A673 (cell line): ENCODE measurements at regions not wholly inside any gene's neighbourhood (a gene's known extent, or its start where the extent isn't known, plus 50 kb on each side); places are given as distances from the start of the nearest gene placed in this dataset.

Experiments used
- BruUV-seq: library from RNA; stranded (reverse); fragments of 400-500 nt; replicated peaks from 2 replicates; lab custom pipeline; 2021; lab: Mats Ljungman, UMichigan
- CTCF ChIA-PET: fragments of 300-600 bp; sonication (Branson Sonifier 250); formaldehyde crosslinking; loops from one replicate; lab custom pipeline; 2022; ENCODE audit warnings: antibody characterized with exemption; lab: Charles Lee
- POLR2A ChIA-PET: fragments of 300-600 bp; sonication (Branson Sonifier 250); formaldehyde crosslinking; loops from one replicate; lab custom pipeline; 2022; ENCODE audit warnings: antibody characterized with exemption; ENCODE audit not compliant: low non-redundant PET; lab: Charles Lee
- DNase-seq: peaks from one replicate; pipeline ENCODE4 v3.0.0-alpha.2; 2015; ENCODE audit warnings: low spot score
- H3K27ac ChIP-seq: fragments of 200-600 bp; sonication (generic); 2 replicates; pipeline ENCODE4 v1.5.1; 2016; ENCODE audit warnings: mixed run types, low read depth, mild to moderate bottlenecking, mixed read lengths, antibody characterized with exemption, low read length; ENCODE audit not compliant: poor library complexity, severe bottlenecking
- H3K27me3 ChIP-seq: fragments of 200-600 bp; sonication (generic); replicated peaks from 2 replicates; pipeline ENCODE4 v1.6.1; 2017; ENCODE audit warnings: mixed run types, low read depth, mild to moderate bottlenecking, mixed read lengths, antibody characterized with exemption, low read length; ENCODE audit not compliant: insufficient read depth, poor library complexity
- H3K36me3 ChIP-seq: fragments of 200-600 bp; sonication (generic); 2 replicates; pipeline ENCODE4 v1.6.1; 2016; ENCODE audit warnings: mixed run types, mild to moderate bottlenecking, mixed read lengths, antibody characterized with exemption, low read length; ENCODE audit not compliant: insufficient read depth, poor library complexity, severe bottlenecking
- H3K4me1 ChIP-seq: fragments of 200-600 bp; sonication (generic); 2 replicates; pipeline ENCODE4 v1.6.1; 2017; ENCODE audit warnings: mixed run types, mild to moderate bottlenecking, mixed read lengths, antibody characterized with exemption, low read length; ENCODE audit not compliant: insufficient read depth, poor library complexity, severe bottlenecking
- H3K4me3 ChIP-seq: fragments of 200-600 bp; sonication (generic); 2 replicates; pipeline ENCODE4 v1.5.1; 2016; ENCODE audit warnings: low read depth, mixed run types, mild to moderate bottlenecking, mixed read lengths, low read length; ENCODE audit not compliant: poor library complexity, severe bottlenecking
- H3K9me3 ChIP-seq: fragments of 200-600 bp; sonication (generic); 2 replicates; pipeline ENCODE4 v1.6.1; 2016; ENCODE audit warnings: mixed run types, low read depth, mild to moderate bottlenecking, mixed read lengths, antibody characterized with exemption, low read length; ENCODE audit not compliant: poor library complexity, severe bottlenecking
- CTCF ChIP-seq: fragments of 300-800, 200-600 bp; sonication (generic); conservative IDR thresholded peaks from 2 replicates; pipeline ENCODE4 v1.5.1; 2017; ENCODE audit warnings: low read depth, mild to moderate bottlenecking, antibody characterized with exemption, low read length, moderate library complexity, mixed read lengths
- EZH2 ChIP-seq: fragments of 200-600 bp; sonication (generic); IDR thresholded peaks from 2 replicates; pipeline ENCODE4 v1.6.1; 2017; ENCODE audit warnings: borderline replicate concordance, low read depth, mild to moderate bottlenecking, mixed read lengths, antibody characterized with exemption, low read length; ENCODE audit not compliant: poor library complexity, severe bottlenecking
- intact Hi-C: fragments of 100-400 bp; cut with micrococcal nuclease; formaldehyde crosslinking; loops from one replicate; pipeline ENCODE4 v1.10.0; 2022; ENCODE audit not compliant: unreplicated experiment

DNA sequence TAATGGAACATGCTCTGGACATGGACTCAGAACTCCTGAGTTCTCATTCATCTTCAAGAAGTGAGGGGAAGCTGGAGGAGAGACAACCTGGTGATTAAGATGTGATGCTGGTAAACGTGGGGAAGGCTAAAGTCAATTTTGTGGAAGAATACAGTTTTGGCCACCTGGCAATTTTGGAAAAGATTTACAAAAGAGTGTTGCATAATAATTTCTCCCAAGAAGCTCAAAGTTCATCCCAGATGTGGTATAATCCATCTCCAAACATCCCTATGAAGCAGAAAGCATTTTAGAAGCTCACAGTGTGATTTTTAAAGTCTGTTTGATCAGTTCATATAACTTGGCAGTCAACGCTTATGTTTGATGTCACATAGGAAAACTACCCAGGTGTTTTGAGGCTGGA, 208.7 kb downstream of the LMX1A start:
- no TSS peak for BruUV-seq
- no peak for DNase-seq
- no peak for TF ChIP-seq EZH2
- TF ChIP-seq CTCF: no peak
- ChIA-PET CTCF (no interaction called here), POLR2A (no interaction called here)
- intact Hi-C loops: no loop called here
- Histone ChIP-seq H3K27ac (no peak overlapping the region), H3K9me3 (no peaks in the 10 kb centered on the region), H3K36me3 (no peaks in the 10 kb centered on the region), H3K4me3 (no peak overlapping the region), H3K4me1 (no peaks in the 10 kb centered on the region), H3K27me3 (peaks cover 5% of the 10 kb centered on the region)

GRCh38 chr1:165144757-165145397, 211.6 kb downstream of the LMX1A start:
- no TSS peak for BruUV-seq
- Histone ChIP-seq H3K36me3 (no peaks in the 10 kb centered on the region), H3K27me3 (peaks cover 26% of the 10 kb centered on the region), H3K4me3 (no peak overlapping the region), H3K27ac (no peak overlapping the region), H3K9me3 (no peaks in the 10 kb centered on the region), H3K4me1 (no peaks in the 10 kb centered on the region)
- TF ChIP-seq EZH2 (no peak), CTCF (peak; percentile 90)
- peak; percentile 82 for DNase-seq
- ChIA-PET POLR2A (no interaction called here), CTCF (no interaction called here)
- intact Hi-C loops: loop anchor here (1.0 to 2.0 kb wide), 3 partner anchors 114 to 448 kb away; no protein-coding TSS in a partner anchor

GRCh38 chr1:165143437-165144065, 213.0 kb downstream of the LMX1A start:
- no peak overlapping the region for H3K27ac ChIP-seq
- H3K4me3 ChIP-seq: no peak overlapping the region
- H3K4me1 ChIP-seq: no peaks in the 10 kb centered on the region
- no peaks in the 10 kb centered on the region for H3K9me3 ChIP-seq
- peak; percentile 12 for DNase-seq
- H3K27me3 ChIP-seq: peaks cover 39% of the 10 kb centered on the region
- ChIA-PET POLR2A (no interaction called here), CTCF (no interaction called here)
- TF ChIP-seq CTCF (peak; percentile 77), EZH2 (no peak)
- H3K36me3 ChIP-seq: no peaks in the 10 kb centered on the region
- intact Hi-C loops: loop anchor here (1.0 to 2.0 kb wide), 3 partner anchors 115 to 449 kb away; no protein-coding TSS in a partner anchor
- BruUV-seq: no TSS peak
